ENCODE measurements at regions not wholly inside any gene's neighbourhood (a gene's known extent, or its start where the extent isn't known, plus 50 kb on each side); places are given as distances from the start of the nearest gene placed in this dataset.

DNA sequence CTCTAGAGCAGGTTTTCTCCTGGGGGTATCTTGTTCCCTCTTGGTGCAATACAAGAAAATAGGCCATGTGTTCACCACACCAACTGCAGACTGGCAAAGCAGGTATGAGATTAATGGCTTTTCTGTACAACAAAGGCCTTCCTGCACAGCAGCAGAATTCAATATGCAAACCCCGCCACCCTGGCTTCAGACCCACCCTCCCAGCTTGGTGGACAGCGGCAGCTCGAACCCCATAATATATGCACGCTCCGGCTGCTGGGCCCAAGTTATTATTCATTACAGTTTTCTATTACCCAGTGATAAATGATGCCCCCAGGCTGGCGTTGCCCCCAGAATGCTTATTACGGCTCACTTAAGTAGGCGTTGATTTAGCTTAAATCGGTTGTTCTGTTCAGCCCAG, 144.2 kb downstream of the RRAGC start:
- Histone ChIP-seq H3K4me1 (ENCODE audit: control insufficient read depth, insufficient read depth, low read length) (no peaks in the 10 kb centered on the region), H3K27ac (ENCODE audit: low read depth, low read length) (no peak overlapping the region), H3K9me3 (ENCODE audit: control insufficient read depth, insufficient read depth, low read depth, low read length) (no peaks in the 10 kb centered on the region), H3K27me3 (ENCODE audit: control insufficient read depth, insufficient read depth, low read length) (no peaks in the 10 kb centered on the region), H3K36me3 (ENCODE audit: control insufficient read depth, insufficient read depth, low read length) (no peaks in the 10 kb centered on the region), H3K9ac (ENCODE audit: low read length) (no peak overlapping the region), H3K4me3 (ENCODE audit: low read depth, low read length) (no peak overlapping the region)

- no peak overlapping the region for H3K4me3 ChIP-seq (ENCODE audit: low read depth, low read length)
- no peaks in the 10 kb centered on the region for H3K27me3 ChIP-seq (ENCODE audit: control insufficient read depth, insufficient read depth, low read length)
- no peaks in the 10 kb centered on the region for H3K4me1 ChIP-seq (ENCODE audit: control insufficient read depth, insufficient read depth, low read length)
- no peaks in the 10 kb centered on the region for H3K9me3 ChIP-seq (ENCODE audit: control insufficient read depth, insufficient read depth, low read depth, low read length)
- no peak overlapping the region for H3K9ac ChIP-seq (ENCODE audit: low read length)
- no peaks in the 10 kb centered on the region for H3K36me3 ChIP-seq (ENCODE audit: control insufficient read depth, insufficient read depth, low read length)
- H3K27ac ChIP-seq (ENCODE audit: low read depth, low read length) = no peak overlapping the region
These were observed 147.5 kb downstream of the RRAGC start for GRCh38 chr1:38712046-38712445.

DNA sequence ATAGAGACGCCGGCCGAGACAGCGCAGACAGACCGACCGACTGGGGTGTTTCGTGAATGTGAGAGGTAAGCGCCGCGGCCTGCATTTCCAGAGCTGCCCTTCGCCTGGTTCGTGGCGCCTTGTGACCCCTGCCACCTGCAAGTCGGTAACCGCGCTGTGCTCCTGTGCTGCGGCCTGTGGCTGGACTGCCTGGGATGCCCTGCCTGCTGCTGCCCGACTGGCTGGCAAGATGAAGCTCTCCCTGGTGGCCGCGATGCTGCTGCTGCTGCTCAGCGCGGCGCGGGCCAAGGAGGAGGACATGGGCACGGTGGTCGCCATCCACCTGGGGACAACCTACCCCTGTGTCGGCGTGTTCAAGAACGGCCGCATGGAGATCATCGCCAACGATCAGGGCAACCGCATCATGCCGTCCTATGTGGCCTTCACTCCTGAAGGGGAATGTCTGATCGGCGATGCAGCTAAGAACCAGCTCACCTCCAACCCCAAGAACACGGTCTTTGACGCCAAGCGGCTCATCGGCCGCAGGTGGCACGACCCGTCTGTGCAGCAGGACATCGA, 150.8 kb downstream of the RRAGC start:
- Histone ChIP-seq H3K9me3 (ENCODE audit: control insufficient read depth, insufficient read depth, low read depth, low read length) (0 out of 2 replicates have a peak, but pooled peaks cover 10% of the 10 kb centered on the region), H3K4me1 (ENCODE audit: control insufficient read depth, insufficient read depth, low read length) (no peaks in the 10 kb centered on the region), H3K9ac (ENCODE audit: low read length) (no peak overlapping the region), H3K27me3 (ENCODE audit: control insufficient read depth, insufficient read depth, low read length) (no peaks in the 10 kb centered on the region), H3K36me3 (ENCODE audit: control insufficient read depth, insufficient read depth, low read length) (no peaks in the 10 kb centered on the region), H3K27ac (ENCODE audit: low read depth, low read length) (no peak overlapping the region), H3K4me3 (ENCODE audit: low read depth, low read length) (no peak overlapping the region)

GRCh38 chr1:38701088-38701487, 158.5 kb downstream of the RRAGC start:
- Histone ChIP-seq H3K4me1 (ENCODE audit: control insufficient read depth, insufficient read depth, low read length) (no peaks in the 10 kb centered on the region), H3K27ac (ENCODE audit: low read depth, low read length) (no peak overlapping the region), H3K4me3 (ENCODE audit: low read depth, low read length) (no peak overlapping the region), H3K36me3 (ENCODE audit: control insufficient read depth, insufficient read depth, low read length) (no peaks in the 10 kb centered on the region), H3K9ac (ENCODE audit: low read length) (no peak overlapping the region), H3K27me3 (ENCODE audit: control insufficient read depth, insufficient read depth, low read length) (no peaks in the 10 kb centered on the region), H3K9me3 (ENCODE audit: control insufficient read depth, insufficient read depth, low read depth, low read length) (0 out of 2 replicates have a peak, but pooled peaks cover 7% of the 10 kb centered on the region)

- H3K27ac ChIP-seq (ENCODE audit: low read depth, low read length) = no peak overlapping the region
- no peaks in the 10 kb centered on the region for H3K9me3 ChIP-seq (ENCODE audit: control insufficient read depth, insufficient read depth, low read depth, low read length)
- no peak overlapping the region for H3K9ac ChIP-seq (ENCODE audit: low read length)
- H3K36me3 ChIP-seq (ENCODE audit: control insufficient read depth, insufficient read depth, low read length) = no peaks in the 10 kb centered on the region
- H3K27me3 ChIP-seq (ENCODE audit: control insufficient read depth, insufficient read depth, low read length) = no peaks in the 10 kb centered on the region
- H3K4me1 ChIP-seq (ENCODE audit: control insufficient read depth, insufficient read depth, low read length) = no peaks in the 10 kb centered on the region
- no peak overlapping the region for H3K4me3 ChIP-seq (ENCODE audit: low read depth, low read length)
These were observed 159.5 kb downstream of the RRAGC start for GRCh38 chr1:38700077-38700470.

DNA sequence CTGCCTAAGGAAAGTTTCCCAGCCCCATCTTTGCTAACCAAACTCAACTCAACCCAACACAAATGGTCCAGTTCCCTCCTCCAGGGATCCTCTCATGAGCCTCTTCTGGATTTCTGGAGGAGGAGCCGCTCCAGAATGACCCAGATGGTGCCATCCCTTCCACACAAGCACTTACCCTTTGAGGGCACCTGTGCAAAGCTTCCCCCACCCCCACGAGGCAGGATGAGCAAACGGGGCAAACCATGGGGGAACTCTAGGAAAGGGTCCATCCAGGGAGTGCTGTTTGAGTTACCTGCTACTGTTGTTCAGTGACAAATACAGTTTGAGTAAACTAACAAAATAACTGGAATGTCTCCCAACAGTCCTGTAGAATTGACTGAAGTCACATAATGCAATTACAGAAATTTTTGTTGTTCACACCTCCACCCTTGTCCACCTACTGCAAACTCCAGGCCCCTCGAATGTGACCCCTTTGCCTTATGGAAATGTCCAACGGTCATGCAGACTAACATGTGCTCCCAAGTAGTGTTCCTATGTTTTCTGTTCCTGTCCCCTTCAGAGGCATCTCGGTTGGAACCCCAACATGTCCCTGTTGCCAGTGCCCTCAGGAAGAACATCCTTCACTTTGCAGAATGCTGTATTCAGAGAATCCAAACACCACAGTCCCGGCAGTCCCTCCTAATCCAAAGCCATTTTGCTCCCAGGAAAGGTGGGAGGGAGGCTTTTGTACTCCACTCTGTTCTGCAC, 160.1 kb downstream of the RRAGC start:
- no peaks in the 10 kb centered on the region for H3K4me1 ChIP-seq (ENCODE audit: control insufficient read depth, insufficient read depth, low read length)
- H3K27ac ChIP-seq (ENCODE audit: low read depth, low read length) = no peak overlapping the region
- no peak overlapping the region for H3K4me3 ChIP-seq (ENCODE audit: low read depth, low read length)
- no peaks in the 10 kb centered on the region for H3K36me3 ChIP-seq (ENCODE audit: control insufficient read depth, insufficient read depth, low read length)
- 0 out of 2 replicates have a peak, but pooled peaks cover 1% of the 10 kb centered on the region for H3K9me3 ChIP-seq (ENCODE audit: control insufficient read depth, insufficient read depth, low read depth, low read length)
- H3K27me3 ChIP-seq (ENCODE audit: control insufficient read depth, insufficient read depth, low read length) = no peaks in the 10 kb centered on the region
- no peak overlapping the region for H3K9ac ChIP-seq (ENCODE audit: low read length)

DNA sequence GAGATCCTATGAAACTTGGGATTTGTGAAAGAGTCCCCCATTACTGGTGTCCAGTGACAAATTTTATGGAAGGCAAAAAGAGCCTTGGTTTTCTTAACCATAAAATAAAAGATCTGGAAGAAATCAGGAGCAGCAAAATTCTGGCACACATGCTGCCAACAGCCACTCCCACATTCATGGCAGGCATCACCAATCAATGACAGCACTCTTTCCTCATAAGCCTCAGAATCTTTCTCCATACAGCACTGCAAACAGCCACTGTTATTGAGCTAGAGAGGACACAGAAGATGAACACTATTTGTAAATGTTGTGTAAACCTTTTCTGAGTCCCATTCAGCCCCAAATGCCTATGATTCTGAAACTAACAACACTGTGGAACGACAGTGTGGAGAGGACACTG, 162.2 kb downstream of the RRAGC start:
- Histone ChIP-seq H3K9ac (ENCODE audit: low read length) (no peak overlapping the region), H3K4me1 (ENCODE audit: control insufficient read depth, insufficient read depth, low read length) (no peaks in the 10 kb centered on the region), H3K4me3 (ENCODE audit: low read depth, low read length) (no peak overlapping the region), H3K36me3 (ENCODE audit: control insufficient read depth, insufficient read depth, low read length) (no peaks in the 10 kb centered on the region), H3K27me3 (ENCODE audit: control insufficient read depth, insufficient read depth, low read length) (no peaks in the 10 kb centered on the region), H3K9me3 (ENCODE audit: control insufficient read depth, insufficient read depth, low read depth, low read length) (0 out of 2 replicates have a peak, but pooled peaks cover 2% of the 10 kb centered on the region), H3K27ac (ENCODE audit: low read depth, low read length) (no peak overlapping the region)

- no peaks in the 10 kb centered on the region for H3K27me3 ChIP-seq (ENCODE audit: control insufficient read depth, insufficient read depth, low read length)
- H3K9me3 ChIP-seq (ENCODE audit: control insufficient read depth, insufficient read depth, low read depth, low read length) = 0 out of 2 replicates have a peak, but pooled peaks cover 2% of the 10 kb centered on the region
- H3K9ac ChIP-seq (ENCODE audit: low read length) = no peak overlapping the region
- H3K27ac ChIP-seq (ENCODE audit: low read depth, low read length) = no peak overlapping the region
- no peak overlapping the region for H3K4me3 ChIP-seq (ENCODE audit: low read depth, low read length)
- no peaks in the 10 kb centered on the region for H3K4me1 ChIP-seq (ENCODE audit: control insufficient read depth, insufficient read depth, low read length)
- H3K36me3 ChIP-seq (ENCODE audit: control insufficient read depth, insufficient read depth, low read length) = no peaks in the 10 kb centered on the region
These were observed 163.2 kb downstream of the RRAGC start for GRCh38 chr1:38696371-38696770.

DNA sequence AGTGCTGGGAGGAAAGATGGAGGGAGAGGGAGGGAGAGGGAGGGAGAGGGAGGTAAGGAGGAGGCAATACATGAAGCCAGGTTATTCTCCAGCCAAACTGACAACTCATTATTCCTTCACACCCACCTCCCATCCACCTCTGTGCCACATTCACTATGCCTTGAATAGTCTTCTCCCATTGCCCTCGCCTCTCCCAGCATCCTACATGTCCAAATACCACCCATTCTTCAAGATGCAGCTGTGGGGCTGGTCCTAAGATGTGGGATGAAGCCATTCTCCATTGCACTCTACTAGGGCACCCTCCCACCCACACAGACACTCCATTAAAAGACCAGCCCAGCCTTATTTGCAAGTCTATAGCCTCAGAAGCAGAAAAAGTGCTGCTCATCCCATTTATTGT, 165.8 kb downstream of the RRAGC start:
- H3K27ac ChIP-seq (ENCODE audit: low read depth, low read length) = no peak overlapping the region
- H3K9me3 ChIP-seq (ENCODE audit: control insufficient read depth, insufficient read depth, low read depth, low read length) = 0 out of 2 replicates have a peak, but pooled peaks cover 2% of the 10 kb centered on the region
- H3K36me3 ChIP-seq (ENCODE audit: control insufficient read depth, insufficient read depth, low read length) = no peaks in the 10 kb centered on the region
- H3K27me3 ChIP-seq (ENCODE audit: control insufficient read depth, insufficient read depth, low read length) = no peaks in the 10 kb centered on the region
- H3K4me1 ChIP-seq (ENCODE audit: control insufficient read depth, insufficient read depth, low read length) = no peaks in the 10 kb centered on the region
- no peak overlapping the region for H3K9ac ChIP-seq (ENCODE audit: low read length)
- H3K4me3 ChIP-seq (ENCODE audit: low read depth, low read length) = no peak overlapping the region

GRCh38 chr1:38693031-38693430, 166.5 kb downstream of the RRAGC start:
- H3K36me3 ChIP-seq (ENCODE audit: control insufficient read depth, insufficient read depth, low read length) = no peaks in the 10 kb centered on the region
- no peak overlapping the region for H3K9ac ChIP-seq (ENCODE audit: low read length)
- no peaks in the 10 kb centered on the region for H3K4me1 ChIP-seq (ENCODE audit: control insufficient read depth, insufficient read depth, low read length)
- 0 out of 2 replicates have a peak, but pooled peaks cover 2% of the 10 kb centered on the region for H3K9me3 ChIP-seq (ENCODE audit: control insufficient read depth, insufficient read depth, low read depth, low read length)
- no peaks in the 10 kb centered on the region for H3K27me3 ChIP-seq (ENCODE audit: control insufficient read depth, insufficient read depth, low read length)
- no peak overlapping the region for H3K27ac ChIP-seq (ENCODE audit: low read depth, low read length)
- no peak overlapping the region for H3K4me3 ChIP-seq (ENCODE audit: low read depth, low read length)

GRCh38 chr1:38690790-38691449, 168.7 kb downstream of the RRAGC start:
- H3K27ac ChIP-seq (ENCODE audit: low read depth, low read length) = no peak overlapping the region
- H3K9me3 ChIP-seq (ENCODE audit: control insufficient read depth, insufficient read depth, low read depth, low read length) = 0 out of 2 replicates have a peak, but pooled peaks cover 2% of the 10 kb centered on the region
- H3K4me1 ChIP-seq (ENCODE audit: control insufficient read depth, insufficient read depth, low read length) = no peaks in the 10 kb centered on the region
- no peaks in the 10 kb centered on the region for H3K36me3 ChIP-seq (ENCODE audit: control insufficient read depth, insufficient read depth, low read length)
- no peak overlapping the region for H3K9ac ChIP-seq (ENCODE audit: low read length)
- H3K4me3 ChIP-seq (ENCODE audit: low read depth, low read length) = no peak overlapping the region
- peaks cover 3% of the 10 kb centered on the region; the same call in 1 of the 2 replicates for H3K27me3 ChIP-seq (ENCODE audit: control insufficient read depth, insufficient read depth, low read length)
